NT2/D1 (cell line): ENCODE measurements at regions not wholly inside any gene's neighbourhood (a gene's known extent, or its start where the extent isn't known, plus 50 kb on each side); places are given as distances from the start of the nearest gene placed in this dataset.

Experiments used
- SUZ12 ChIP-seq: IDR thresholded peaks from 2 replicates; pipeline ENCODE4 v1.6.1; 2011; ENCODE audit not compliant: insufficient read length, insufficient read depth; ENCODE audit errors: extremely low read depth
- YY1 ChIP-seq: IDR thresholded peaks from 2 replicates; pipeline ENCODE4 v1.6.1; 2011; ENCODE audit not compliant: insufficient read length, insufficient read depth
- ZNF274 ChIP-seq: IDR thresholded peaks from 2 replicates; pipeline ENCODE4 v1.6.1; 2011; ENCODE audit warnings: mild to moderate bottlenecking, low read depth, low read length

DNA sequence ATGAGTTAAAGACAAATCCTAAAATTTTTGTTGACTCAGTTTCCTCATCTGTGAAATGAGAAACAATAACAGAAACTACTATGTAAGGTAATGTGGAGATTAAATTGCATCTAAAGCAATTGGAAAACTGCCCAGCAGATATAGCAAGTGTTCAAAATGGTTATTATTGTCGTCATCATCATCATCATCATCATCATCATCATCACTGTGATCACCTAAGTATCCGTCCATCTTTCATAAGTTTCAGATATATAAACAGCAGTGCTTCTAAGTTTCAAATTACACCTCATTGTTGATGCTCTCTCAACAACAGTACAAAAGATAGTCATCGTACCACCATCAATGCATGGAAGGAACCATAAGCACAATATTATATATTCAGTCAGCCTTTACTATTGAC is 379.9 kb downstream of the PDGFC start:
- TF ChIP-seq ZNF274 (no peak), YY1 (no peak), SUZ12 (no peak)
